Type B pancreatic cell (in vitro differentiated cells): ENCODE measurements at regions not wholly inside any gene's neighbourhood (a gene's known extent, or its start where the extent isn't known, plus 50 kb on each side); places are given as distances from the start of the nearest gene placed in this dataset.

ENCODE experiments used
- DNase-seq: peaks from one replicate; pipeline ENCODE4 v3.0.0; 2021; ENCODE audit warnings: mixed read lengths; ENCODE audit not compliant: unreplicated experiment; ENCODE audit errors: extremely low spot score
- H3K27ac Mint-ChIP-seq: 2 replicates; pipeline ENCODE4 v1.8.0; 2021; ENCODE audit warnings: mild to moderate bottlenecking, mixed read lengths
- H3K27me3 Mint-ChIP-seq: 2 replicates; pipeline ENCODE4 v1.8.0; 2021; ENCODE audit warnings: mixed read lengths
- H3K36me3 Mint-ChIP-seq: 2 replicates; pipeline ENCODE4 v1.8.0; 2021; ENCODE audit warnings: mixed read lengths
- H3K4me1 Mint-ChIP-seq: one replicate; pipeline ENCODE4 v1.8.0; 2021; ENCODE audit warnings: mixed read lengths; ENCODE audit not compliant: unreplicated experiment
- H3K4me3 Mint-ChIP-seq: 2 replicates; pipeline ENCODE4 v1.8.0; 2021; ENCODE audit warnings: mild to moderate bottlenecking, mixed read lengths
- H3K9me3 Mint-ChIP-seq: 2 replicates; pipeline ENCODE4 v1.8.0; 2021; ENCODE audit warnings: mixed read lengths
- CTCF ChIP-seq: fragments of 200-600 bp; sonication (generic); conservative IDR thresholded peaks from 2 replicates; pipeline ENCODE4 v1.5.0; 2021; ENCODE audit warnings: antibody characterized with exemption, mild to moderate bottlenecking

GRCh38 chr10:4482659-4483058, 343.3 kb upstream of the AKR1E2 start:
- peaks cover 6% of the 10 kb centered on the region for H3K9me3 Mint-ChIP-seq
- H3K27ac Mint-ChIP-seq, result no peak overlapping the region
- no peak for TF ChIP-seq CTCF
- no peak overlapping the region for H3K4me3 Mint-ChIP-seq
- no peaks in the 10 kb centered on the region for H3K36me3 Mint-ChIP-seq
- no peaks in the 10 kb centered on the region for H3K4me1 Mint-ChIP-seq
- H3K27me3 Mint-ChIP-seq, result no peaks in the 10 kb centered on the region
- DNase-seq, result no peak

GRCh38 chr10:4481192-4481591, 344.8 kb upstream of the AKR1E2 start:
- H3K36me3 Mint-ChIP-seq, result no peaks in the 10 kb centered on the region
- no peak overlapping the region for H3K27ac Mint-ChIP-seq
- no peak for DNase-seq
- H3K4me3 Mint-ChIP-seq, result no peak overlapping the region
- no peaks in the 10 kb centered on the region for H3K4me1 Mint-ChIP-seq
- H3K27me3 Mint-ChIP-seq, result no peaks in the 10 kb centered on the region
- TF ChIP-seq CTCF, result no peak
- peaks cover 6% of the 10 kb centered on the region for H3K9me3 Mint-ChIP-seq

DNA sequence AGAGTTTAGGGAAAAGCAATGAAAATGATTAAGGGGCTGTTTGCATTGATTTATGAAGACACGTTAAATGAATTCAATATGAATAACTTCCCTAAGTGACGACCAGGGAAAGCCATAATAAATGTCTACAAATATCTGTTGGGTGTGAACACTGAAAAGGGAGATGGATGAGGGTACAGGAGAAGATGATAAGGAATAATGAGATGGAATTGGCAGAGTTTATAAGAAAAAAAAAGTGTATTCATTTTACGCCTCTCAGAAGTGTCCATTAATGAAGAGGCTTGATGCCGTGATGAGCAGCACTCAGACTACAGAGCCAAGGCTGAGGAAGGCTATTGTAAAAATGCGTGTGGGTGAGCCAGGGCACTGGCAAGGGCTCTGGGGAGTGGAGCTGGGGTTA, 346.7 kb upstream of the AKR1E2 start:
- no peaks in the 10 kb centered on the region for H3K36me3 Mint-ChIP-seq
- H3K9me3 Mint-ChIP-seq, result peaks cover 6% of the 10 kb centered on the region
- H3K27ac Mint-ChIP-seq, result no peak overlapping the region
- H3K4me1 Mint-ChIP-seq, result peaks cover 9% of the 10 kb centered on the region
- TF ChIP-seq CTCF, result no peak
- H3K27me3 Mint-ChIP-seq, result no peaks in the 10 kb centered on the region
- H3K4me3 Mint-ChIP-seq, result no peak overlapping the region
- no peak for DNase-seq

GRCh38 chr10:4477664-4478063, 348.3 kb upstream of the AKR1E2 start:
- Mint-ChIP-seq H3K36me3 (no peaks in the 10 kb centered on the region), H3K4me3 (no peak overlapping the region), H3K4me1 (peaks cover 22% of the 10 kb centered on the region), H3K27me3 (no peaks in the 10 kb centered on the region), H3K27ac (no peak overlapping the region), H3K9me3 (peaks cover 6% of the 10 kb centered on the region)
- no peak for DNase-seq
- TF ChIP-seq CTCF, result no peak

GRCh38 chr10:4475827-4476490, 350.0 kb upstream of the AKR1E2 start:
- peaks cover 6% of the 10 kb centered on the region for H3K9me3 Mint-ChIP-seq
- peaks cover 25% of the 10 kb centered on the region for H3K4me1 Mint-ChIP-seq
- no peak overlapping the region for H3K4me3 Mint-ChIP-seq
- DNase-seq, result no peak
- no peak overlapping the region for H3K27ac Mint-ChIP-seq
- H3K27me3 Mint-ChIP-seq, result no peaks in the 10 kb centered on the region
- no peak for TF ChIP-seq CTCF
- H3K36me3 Mint-ChIP-seq, result no peaks in the 10 kb centered on the region

- DNase-seq, result no peak
- H3K27me3 Mint-ChIP-seq, result no peaks in the 10 kb centered on the region
- peaks cover 25% of the 10 kb centered on the region for H3K4me1 Mint-ChIP-seq
- TF ChIP-seq CTCF, result no peak
- H3K9me3 Mint-ChIP-seq, result peaks cover 6% of the 10 kb centered on the region
- no peak overlapping the region for H3K4me3 Mint-ChIP-seq
- H3K36me3 Mint-ChIP-seq, result no peaks in the 10 kb centered on the region
- H3K27ac Mint-ChIP-seq, result no peak overlapping the region
These were observed 351.2 kb upstream of the AKR1E2 start for GRCh38 chr10:4474829-4475228.
